Natural killer cell (primary cell): ENCODE measurements at regions not wholly inside any gene's neighbourhood (a gene's known extent, or its start where the extent isn't known, plus 50 kb on each side); places are given as distances from the start of the nearest gene placed in this dataset.

Experiments
- ATAC-seq, 3 donors: fragments of 150-1000 bp in 2 of 3; fragments of 200-7000 bp in 1 of 3; cut with Tn5 transposase; 1 replicate in 1 of 3; 2 replicates in 2 of 3; pipeline ENCODE4 v1.10.0; 2021; ENCODE audit warnings: mild to moderate bottlenecking in 2 of 3, moderate library complexity in 2 of 3
- DNase-seq, 2 donors: peaks; one replicate each; pipeline versions ENCODE4 v3.0.0 to v3.0.0-alpha.2; 2013 to 2021; ENCODE audit warnings: mixed read lengths in 1 of 2
- H3K27ac ChIP-seq: one replicate; pipeline ENCODE4 v1.5.1; 2013; ENCODE audit warnings: mild to moderate bottlenecking, low read length
- H3K27me3 ChIP-seq: one replicate; pipeline ENCODE4 v1.6.1; 2013; ENCODE audit warnings: low read length; ENCODE audit not compliant: control insufficient read depth, insufficient read depth
- H3K36me3 ChIP-seq: one replicate; pipeline ENCODE4 v1.6.1; 2013; ENCODE audit warnings: low read length; ENCODE audit not compliant: control insufficient read depth, insufficient read depth
- H3K4me1 ChIP-seq: one replicate; pipeline ENCODE4 v1.6.1; 2013; ENCODE audit warnings: low read length; ENCODE audit not compliant: control insufficient read depth, insufficient read depth
- H3K4me3 ChIP-seq: one replicate; pipeline ENCODE4 v1.5.1; 2013; ENCODE audit warnings: low read length
- H3K9me3 ChIP-seq: one replicate; pipeline ENCODE4 v1.6.1; 2013; ENCODE audit warnings: low read length; ENCODE audit not compliant: control insufficient read depth, insufficient read depth
- H3K27ac Mint-ChIP-seq, 2 donors: one replicate each; pipeline ENCODE4 v1.8.0; 2022; ENCODE audit warnings: mild to moderate bottlenecking in 2 of 2, mixed read lengths in 2 of 2, moderate library complexity in 1 of 2
- H3K27me3 Mint-ChIP-seq, 2 donors: one replicate each; pipeline ENCODE4 v1.8.0; 2022; ENCODE audit warnings: low read depth in 2 of 2, mixed read lengths in 2 of 2
- H3K36me3 Mint-ChIP-seq: one replicate; pipeline ENCODE4 v1.8.0; 2022; ENCODE audit warnings: mixed read lengths
- H3K4me1 Mint-ChIP-seq, 2 donors: one replicate each; pipeline ENCODE4 v1.8.0; 2022; ENCODE audit warnings: mixed read lengths in 2 of 2
- H3K4me3 Mint-ChIP-seq: one replicate; pipeline ENCODE4 v1.8.0; 2022; ENCODE audit warnings: mild to moderate bottlenecking, moderate library complexity, mixed read lengths
- H3K9me3 Mint-ChIP-seq, 2 donors: one replicate each; pipeline ENCODE4 v1.8.0; 2022; ENCODE audit warnings: mixed read lengths in 2 of 2
- WGBS: methylation state at CpG from one replicate; pipeline ENCODE4 v1.1.7; 2013; ENCODE audit warnings: missing lambda C conversion rate; ENCODE audit not compliant: insufficient coverage; 5-methylcytosine and 5-hydroxymethylcytosine counted together
- intact Hi-C: fragments of 100-400 bp; cut with micrococcal nuclease; formaldehyde crosslinking; loops from one replicate; pipeline ENCODE4 v1.14.2; 2022
- TF ChIP-seq, protein P1 (sequence below): fragments of 200-600 bp; IDR thresholded peaks from one replicate; pipeline ENCODE4 v1.8.0; 2022; ENCODE audit warnings: antibody characterized with exemption

DNA sequence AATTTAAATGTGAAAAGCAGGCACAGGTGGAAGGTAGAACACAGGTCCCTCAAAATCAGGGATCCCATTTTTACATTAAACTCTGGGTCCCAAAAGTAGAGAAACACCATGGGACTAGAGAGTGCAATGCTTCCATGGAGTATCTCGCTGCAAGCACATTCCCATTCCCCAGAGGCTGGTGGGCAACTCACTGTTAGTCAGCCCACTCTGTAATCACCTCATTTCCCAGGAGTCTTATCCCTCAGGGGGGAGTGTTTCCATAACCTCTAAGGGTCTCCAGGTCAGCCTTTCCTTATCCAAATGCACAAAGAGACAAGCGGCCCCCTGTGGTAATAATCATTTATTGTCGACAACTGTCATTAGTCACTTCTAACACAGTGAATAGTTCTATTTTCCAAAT lies 490.1 kb upstream of the LRRC7 start:
- no peak overlapping the region for H3K4me3 Mint-ChIP-seq
- TF ChIP-seq, protein P1, sequence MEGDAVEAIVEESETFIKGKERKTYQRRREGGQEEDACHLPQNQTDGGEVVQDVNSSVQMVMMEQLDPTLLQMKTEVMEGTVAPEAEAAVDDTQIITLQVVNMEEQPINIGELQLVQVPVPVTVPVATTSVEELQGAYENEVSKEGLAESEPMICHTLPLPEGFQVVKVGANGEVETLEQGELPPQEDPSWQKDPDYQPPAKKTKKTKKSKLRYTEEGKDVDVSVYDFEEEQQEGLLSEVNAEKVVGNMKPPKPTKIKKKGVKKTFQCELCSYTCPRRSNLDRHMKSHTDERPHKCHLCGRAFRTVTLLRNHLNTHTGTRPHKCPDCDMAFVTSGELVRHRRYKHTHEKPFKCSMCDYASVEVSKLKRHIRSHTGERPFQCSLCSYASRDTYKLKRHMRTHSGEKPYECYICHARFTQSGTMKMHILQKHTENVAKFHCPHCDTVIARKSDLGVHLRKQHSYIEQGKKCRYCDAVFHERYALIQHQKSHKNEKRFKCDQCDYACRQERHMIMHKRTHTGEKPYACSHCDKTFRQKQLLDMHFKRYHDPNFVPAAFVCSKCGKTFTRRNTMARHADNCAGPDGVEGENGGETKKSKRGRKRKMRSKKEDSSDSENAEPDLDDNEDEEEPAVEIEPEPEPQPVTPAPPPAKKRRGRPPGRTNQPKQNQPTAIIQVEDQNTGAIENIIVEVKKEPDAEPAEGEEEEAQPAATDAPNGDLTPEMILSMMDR: no peak
- H3K9me3 ChIP-seq: peaks cover 9% of the 10 kb centered on the region
- intact Hi-C loops: no loop called here
- H3K4me1 ChIP-seq: no peaks in the 10 kb centered on the region
- DNase-seq (no peak), ATAC-seq (no peak)
- no peak overlapping the region for H3K27ac ChIP-seq
- H3K27me3 Mint-ChIP-seq: no peaks in the 10 kb centered on the region
- WGBS: 92% methylated on average over 3 of the region's 3 CpGs
- H3K36me3 Mint-ChIP-seq: no peaks in the 10 kb centered on the region
- no peak overlapping the region for H3K4me3 ChIP-seq
- peaks cover 9 to 27% of the 10 kb centered on the region in 2 donors for H3K9me3 Mint-ChIP-seq
- no peak overlapping the region for H3K27ac Mint-ChIP-seq
- no peaks in the 10 kb centered on the region for H3K4me1 Mint-ChIP-seq
- H3K27me3 ChIP-seq: no peaks in the 10 kb centered on the region
- H3K36me3 ChIP-seq: no peaks in the 10 kb centered on the region

DNA sequence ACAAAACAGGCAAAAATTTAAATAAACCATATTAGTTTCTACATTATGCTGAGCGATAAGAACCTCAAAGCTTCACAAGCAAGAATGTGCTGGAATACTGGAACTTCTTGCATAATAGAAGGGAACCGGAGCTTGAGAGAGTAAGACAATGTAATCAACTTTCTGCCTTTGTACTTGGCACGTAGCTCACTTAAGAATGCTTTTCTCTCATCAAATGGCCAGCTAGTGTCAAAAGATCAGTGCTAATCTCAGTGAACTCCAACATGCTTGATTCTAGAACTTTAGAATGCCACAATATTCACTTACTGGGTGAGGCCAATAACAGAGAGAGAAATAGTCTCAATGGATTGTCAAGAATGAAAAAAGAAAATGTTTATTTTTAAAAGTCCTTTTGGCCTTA lies 486.1 kb upstream of the LRRC7 start:
- no peak overlapping the region for H3K4me3 ChIP-seq
- Mint-ChIP-seq H3K36me3 (no peaks in the 10 kb centered on the region), H3K4me1 (no peaks in the 10 kb centered on the region), H3K27me3 (no peaks in the 10 kb centered on the region), H3K4me3 (no peak overlapping the region), H3K9me3 (peaks cover 13 to 24% of the 10 kb centered on the region in 2 donors), H3K27ac (no peak overlapping the region)
- no peak for DNase-seq
- intact Hi-C loops: no loop called here
- 84% methylated on average over 3 of the region's 3 CpGs for WGBS
- H3K4me1 ChIP-seq: no peaks in the 10 kb centered on the region
- TF ChIP-seq, protein P1: no peak
- no peaks in the 10 kb centered on the region for H3K27me3 ChIP-seq
- H3K27ac ChIP-seq: no peak overlapping the region
- no peak for ATAC-seq
- no peaks in the 10 kb centered on the region for H3K36me3 ChIP-seq
- peaks cover 5% of the 10 kb centered on the region for H3K9me3 ChIP-seq

DNA sequence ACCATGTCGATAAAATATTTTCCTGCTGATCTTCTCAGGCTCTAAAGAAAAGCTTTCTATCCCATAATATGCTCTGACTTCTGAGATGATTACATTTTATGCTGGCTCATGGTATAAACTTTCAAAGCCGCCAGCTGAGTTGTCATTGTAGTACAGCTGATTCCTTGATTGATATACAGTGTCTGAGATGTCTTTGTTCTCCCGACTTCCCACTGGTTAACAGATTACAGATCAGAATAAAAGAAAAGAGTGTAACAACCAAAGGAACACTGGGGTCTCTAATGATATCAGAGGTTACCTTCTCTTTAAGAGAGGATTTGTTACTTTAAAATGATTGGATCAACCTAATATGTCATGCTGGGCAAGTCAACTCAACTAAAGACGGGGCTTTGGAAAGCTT lies 485.4 kb upstream of the LRRC7 start:
- Histone ChIP-seq H3K27ac (no peak overlapping the region), H3K36me3 (no peaks in the 10 kb centered on the region), H3K4me1 (no peaks in the 10 kb centered on the region), H3K4me3 (no peak overlapping the region), H3K27me3 (no peaks in the 10 kb centered on the region), H3K9me3 (peaks cover 5% of the 10 kb centered on the region)
- WGBS: 79% methylated on average over 3 of the region's 4 CpGs
- no peak for ATAC-seq
- Mint-ChIP-seq H3K27ac (no peak overlapping the region), H3K4me1 (no peaks in the 10 kb centered on the region), H3K4me3 (no peak overlapping the region), H3K36me3 (no peaks in the 10 kb centered on the region), H3K9me3 (peaks cover 14 to 23% of the 10 kb centered on the region in 2 donors), H3K27me3 (no peaks in the 10 kb centered on the region)
- DNase-seq: no peak
- TF ChIP-seq, protein P1: no peak
- intact Hi-C loops: no loop called here

DNA sequence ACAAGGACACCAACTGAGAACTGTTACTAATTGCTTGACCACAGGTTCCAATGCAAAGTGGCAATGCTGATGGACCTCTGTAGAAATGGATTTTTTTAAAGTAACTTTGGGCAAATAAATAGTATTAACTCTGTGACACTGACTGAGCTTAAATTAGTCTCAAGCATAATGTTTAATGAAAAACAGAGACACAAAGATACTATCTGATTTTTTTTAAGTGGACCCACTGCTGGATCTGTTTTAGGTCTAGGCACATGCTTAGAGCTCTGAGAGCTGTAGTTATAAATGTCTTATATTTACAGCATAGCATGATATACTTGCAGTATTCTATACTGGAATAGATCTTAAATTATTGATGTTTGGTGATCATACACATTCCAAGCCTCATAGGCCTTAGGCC lies 481.6 kb upstream of the LRRC7 start:
- H3K4me1 Mint-ChIP-seq: no peaks in the 10 kb centered on the region
- Histone ChIP-seq H3K27me3 (no peaks in the 10 kb centered on the region), H3K27ac (no peak overlapping the region), H3K36me3 (no peaks in the 10 kb centered on the region), H3K4me1 (no peaks in the 10 kb centered on the region), H3K4me3 (no peak overlapping the region), H3K9me3 (peaks cover 1% of the 10 kb centered on the region)
- intact Hi-C loops: no loop called here
- H3K27me3 Mint-ChIP-seq: no peaks in the 10 kb centered on the region
- no peak for DNase-seq
- H3K27ac Mint-ChIP-seq: no peak overlapping the region
- no peak overlapping the region for H3K4me3 Mint-ChIP-seq
- ATAC-seq: no peak
- TF ChIP-seq, protein P1: no peak
- peaks cover 13 to 21% of the 10 kb centered on the region in 2 donors for H3K9me3 Mint-ChIP-seq
- no peaks in the 10 kb centered on the region for H3K36me3 Mint-ChIP-seq
